ENCODE measurements at regions not wholly inside any gene's neighbourhood (a gene's known extent, or its start where the extent isn't known, plus 50 kb on each side); places are given as distances from the start of the nearest gene placed in this dataset.

- DNase-seq (ENCODE audit: low read depth in 2 of 3, low spot score in 2 of 3), result no peak
Observed at GRCh38 chr12:5223881-5224280, 180.2 kb downstream of the KCNA5 start.

GRCh38 chr12:5226581-5226980, 182.9 kb downstream of the KCNA5 start:
- DNase-seq (ENCODE audit: low read depth in 2 of 3, low spot score in 2 of 3), result no peak

- DNase-seq (ENCODE audit: low read depth in 2 of 3, low spot score in 2 of 3), result no peak
Observed at GRCh38 chr12:5227708-5228373, 184.2 kb downstream of the KCNA5 start.

- DNase-seq (ENCODE audit: low read depth in 2 of 3, low spot score in 2 of 3), result no peak
Observed at GRCh38 chr12:5230156-5230555, 186.5 kb downstream of the KCNA5 start.

GRCh38 chr12:5230861-5231260, 187.2 kb downstream of the KCNA5 start:
- DNase-seq (ENCODE audit: low read depth in 2 of 3, low spot score in 2 of 3), result no peak

- DNase-seq (ENCODE audit: low read depth in 2 of 3, low spot score in 2 of 3), result no peak
Observed at GRCh38 chr12:5232291-5232690, 188.6 kb downstream of the KCNA5 start.

- no peak for DNase-seq (ENCODE audit: low read depth in 2 of 3, low spot score in 2 of 3)
Observed at GRCh38 chr12:5232826-5233500, 189.3 kb downstream of the KCNA5 start.

- no peak for DNase-seq (ENCODE audit: low read depth in 2 of 3, low spot score in 2 of 3)
Observed at GRCh38 chr12:5236022-5236640, 192.5 kb downstream of the KCNA5 start.

GRCh38 chr12:5242440-5242839, 189.5 kb upstream of the NTF3 start:
- DNase-seq (ENCODE audit: low read depth in 2 of 3, low spot score in 2 of 3), result no peak

- DNase-seq (ENCODE audit: low read depth in 2 of 3, low spot score in 2 of 3), result no peak
Observed at GRCh38 chr12:5243014-5243413, 188.9 kb upstream of the NTF3 start.

GRCh38 chr12:5244513-5244972, 187.4 kb upstream of the NTF3 start:
- DNase-seq (ENCODE audit: low read depth in 2 of 3, low spot score in 2 of 3), result no peak

- DNase-seq (ENCODE audit: low read depth in 2 of 3, low spot score in 2 of 3), result no peak
Observed at GRCh38 chr12:5246196-5246595, 185.7 kb upstream of the NTF3 start.

- DNase-seq (ENCODE audit: low read depth in 2 of 3, low spot score in 2 of 3), result no peak
Observed at GRCh38 chr12:5247144-5247543, 184.8 kb upstream of the NTF3 start.

- no peak for DNase-seq (ENCODE audit: low read depth in 2 of 3, low spot score in 2 of 3)
Observed at GRCh38 chr12:5248230-5248629, 183.7 kb upstream of the NTF3 start.

GRCh38 chr12:5248999-5249526, 182.8 kb upstream of the NTF3 start:
- DNase-seq (ENCODE audit: low read depth in 2 of 3, low spot score in 2 of 3), result no peak

- DNase-seq (ENCODE audit: low read depth in 2 of 3, low spot score in 2 of 3), result no peak
Observed at GRCh38 chr12:5251092-5251491, 180.8 kb upstream of the NTF3 start.

- DNase-seq (ENCODE audit: low read depth in 2 of 3, low spot score in 2 of 3), result no peak
Observed at GRCh38 chr12:5251786-5252185, 180.1 kb upstream of the NTF3 start.

GRCh38 chr12:5254703-5255102, 177.2 kb upstream of the NTF3 start:
- DNase-seq (ENCODE audit: low read depth in 2 of 3, low spot score in 2 of 3), result no peak

GRCh38 chr12:5257763-5258495, 174.0 kb upstream of the NTF3 start:
- DNase-seq (ENCODE audit: low read depth in 2 of 3, low spot score in 2 of 3), result no peak

GRCh38 chr12:5258498-5258897, 173.4 kb upstream of the NTF3 start:
- no peak for DNase-seq (ENCODE audit: low read depth in 2 of 3, low spot score in 2 of 3)

- no peak for DNase-seq (ENCODE audit: low read depth in 2 of 3, low spot score in 2 of 3)
Observed at GRCh38 chr12:5258926-5259325, 173.0 kb upstream of the NTF3 start.

- DNase-seq (ENCODE audit: low read depth in 2 of 3, low spot score in 2 of 3), result no peak
Observed at GRCh38 chr12:5259523-5259922, 172.4 kb upstream of the NTF3 start.

Data from activated CD8-positive, alpha-beta memory T cell treated with anti-CD3 and anti-CD28 coated beads for 48 hours (primary cell).